H9 (cell line): ENCODE measurements at regions not wholly inside any gene's neighbourhood (a gene's known extent, or its start where the extent isn't known, plus 50 kb on each side); places are given as distances from the start of the nearest gene placed in this dataset.

ENCODE experiments used
- DNase-seq: peaks from one replicate; pipeline ENCODE4 v3.0.0-alpha.2; 2017
- H2AFZ ChIP-seq: one replicate; pipeline ENCODE4 v1.6.1; 2013; ENCODE audit warnings: mild to moderate bottlenecking, low read length, control low read depth, moderate library complexity
- H2AK5ac ChIP-seq: 2 replicates; pipeline ENCODE4 v1.6.1; 2013; ENCODE audit warnings: low read length, control low read depth, mixed read lengths; ENCODE audit not compliant: insufficient read length
- H2BK120ac ChIP-seq: one replicate; pipeline ENCODE4 v1.6.1; 2013; ENCODE audit warnings: low read depth, mild to moderate bottlenecking, low read length, control low read depth, inconsistent platforms; ENCODE audit not compliant: poor library complexity, severe bottlenecking
- H2BK12ac ChIP-seq: 2 replicates; pipeline ENCODE4 v1.6.1; 2013; ENCODE audit warnings: low read length, control low read depth, mixed read lengths, low read depth; ENCODE audit not compliant: insufficient read length
- H2BK15ac ChIP-seq: 2 replicates; pipeline ENCODE4 v1.6.1; 2013; ENCODE audit warnings: low read depth, low read length, control low read depth
- H2BK20ac ChIP-seq: one replicate; pipeline ENCODE4 v1.6.1; 2013; ENCODE audit warnings: low read depth, mild to moderate bottlenecking, low read length, control low read depth, inconsistent platforms; ENCODE audit not compliant: poor library complexity, severe bottlenecking
- H2BK5ac ChIP-seq: 2 replicates; pipeline ENCODE4 v1.6.1; 2013; ENCODE audit warnings: low read length, control low read depth, mixed read lengths; ENCODE audit not compliant: insufficient read length
- H3K14ac ChIP-seq: 2 replicates; pipeline ENCODE4 v1.6.1; 2013; ENCODE audit warnings: low read length, control low read depth; ENCODE audit not compliant: insufficient read depth
- H3K18ac ChIP-seq: 2 replicates; pipeline ENCODE4 v1.6.1; 2013; ENCODE audit warnings: low read depth, mild to moderate bottlenecking, mixed read lengths, low read length, control low read depth; ENCODE audit not compliant: insufficient read length
- H3K23ac ChIP-seq: 2 replicates; pipeline ENCODE4 v1.6.1; 2013; ENCODE audit warnings: low read length, control low read depth, mixed read lengths, low read depth; ENCODE audit not compliant: insufficient read length
- H3K23me2 ChIP-seq: 2 replicates; pipeline ENCODE4 v1.6.1; 2013; ENCODE audit warnings: low read depth, mild to moderate bottlenecking, mixed read lengths, low read length, control low read depth; ENCODE audit not compliant: insufficient read length, poor library complexity, severe bottlenecking
- H3K27ac ChIP-seq: 2 replicates; pipeline ENCODE4 v1.5.1; 2013; ENCODE audit warnings: low read length, control low read depth, mixed read lengths, low read depth; ENCODE audit not compliant: insufficient read length
- H3K27me3 ChIP-seq: 2 replicates; pipeline ENCODE4 v1.6.1; 2013; ENCODE audit warnings: low read length, control low read depth, inconsistent platforms; ENCODE audit not compliant: insufficient read depth
- H3K4ac ChIP-seq: 2 replicates; pipeline ENCODE4 v1.6.1; 2013; ENCODE audit warnings: low read depth, mild to moderate bottlenecking, control low read depth, inconsistent platforms, low read length, moderate library complexity
- H3K4me1 ChIP-seq: 2 replicates; pipeline ENCODE4 v1.6.1; 2013; ENCODE audit warnings: low read length, control low read depth, inconsistent platforms; ENCODE audit not compliant: insufficient read depth
- H3K4me2 ChIP-seq: 2 replicates; pipeline ENCODE4 v1.6.1; 2013; ENCODE audit warnings: low read length, control low read depth, mixed read lengths; ENCODE audit not compliant: insufficient read length, insufficient read depth
- H3K56ac ChIP-seq: 2 replicates; pipeline ENCODE4 v1.6.1; 2013; ENCODE audit warnings: low read depth, mild to moderate bottlenecking, mixed read lengths, low read length, control low read depth; ENCODE audit not compliant: insufficient read length
- H3K79me1 ChIP-seq: 2 replicates; pipeline ENCODE4 v1.6.1; 2013; ENCODE audit warnings: low read depth, mild to moderate bottlenecking, moderate library complexity, low read length, control low read depth, inconsistent platforms; ENCODE audit not compliant: insufficient read depth, poor library complexity, severe bottlenecking
- H3K79me2 ChIP-seq: 2 replicates; pipeline ENCODE4 v1.6.1; 2013; ENCODE audit warnings: low read length, control low read depth, inconsistent platforms; ENCODE audit not compliant: insufficient read depth
- H3K9ac ChIP-seq: 2 replicates; pipeline ENCODE4 v1.6.1; 2013; ENCODE audit warnings: low read length, control low read depth, mixed read lengths; ENCODE audit not compliant: insufficient read length; ENCODE audit errors: extremely low read depth
- H3K9me3 ChIP-seq: one replicate; pipeline ENCODE4 v1.6.1; 2013; ENCODE audit warnings: low read depth, low read length, inconsistent platforms; ENCODE audit not compliant: control insufficient read depth
- H3T11ph ChIP-seq: one replicate; pipeline ENCODE4 v1.6.1; 2013; ENCODE audit warnings: mild to moderate bottlenecking, low read length, control low read depth, inconsistent platforms
- H4K20me1 ChIP-seq: one replicate; pipeline ENCODE4 v1.6.1; 2013; ENCODE audit not compliant: control insufficient read depth, insufficient read length, insufficient read depth
- H4K5ac ChIP-seq: 2 replicates; pipeline ENCODE4 v1.6.1; 2013; ENCODE audit warnings: low read depth, mild to moderate bottlenecking, mixed read lengths, low read length, control low read depth; ENCODE audit not compliant: insufficient read length
- H4K8ac ChIP-seq: replicated peaks from 2 replicates; pipeline ENCODE4 v1.6.1; 2013; ENCODE audit warnings: low read length, control low read depth, mixed read lengths, low read depth; ENCODE audit not compliant: insufficient read length
- H4K91ac ChIP-seq: 2 replicates; pipeline ENCODE4 v1.6.1; 2013; ENCODE audit warnings: low read depth, mild to moderate bottlenecking, moderate library complexity, mixed read lengths, low read length, control low read depth; ENCODE audit not compliant: insufficient read length
- H3K27ac Mint-ChIP-seq, 3 experiments: 2 replicates in 2 of 3; 3 replicates in 1 of 3; pipeline ENCODE4 v1.8.0; 2020 to 2021; ENCODE audit warnings: mixed read lengths in 3 of 3, mild to moderate bottlenecking in 1 of 3, moderate library complexity in 1 of 3
- H3K27me3 Mint-ChIP-seq: 2 replicates; pipeline ENCODE4 v1.8.0; 2021; ENCODE audit warnings: low read depth, mild to moderate bottlenecking, moderate library complexity, mixed read lengths
- H3K36me3 Mint-ChIP-seq, 3 experiments: 2 replicates in 2 of 3; 3 replicates in 1 of 3; pipeline ENCODE4 v1.8.0; 2020 to 2021; ENCODE audit warnings: low read depth in 3 of 3, mixed read lengths in 3 of 3; ENCODE audit not compliant: insufficient read depth in 1 of 3
- H3K4me1 Mint-ChIP-seq, 2 experiments: 2 replicates each; pipeline ENCODE4 v1.8.0; 2020; ENCODE audit warnings: mixed read lengths in 2 of 2
- H3K4me3 Mint-ChIP-seq, 2 experiments: 2 replicates in 1 of 2; 3 replicates in 1 of 2; pipeline ENCODE4 v1.8.0; 2020 to 2021; ENCODE audit warnings: mild to moderate bottlenecking in 2 of 2, mixed read lengths in 2 of 2, moderate library complexity in 1 of 2
- H3K9me3 Mint-ChIP-seq, 2 experiments: 2 replicates in 1 of 2; 3 replicates in 1 of 2; pipeline ENCODE4 v1.8.0; 2020; ENCODE audit warnings: mild to moderate bottlenecking in 2 of 2, mixed read lengths in 2 of 2, moderate library complexity in 1 of 2
- WGBS: extraction: QIAGEN DNeasy Blood & Tissue Kit; methylation state at CpG from one replicate; pipeline ENCODE4 v1.1.7; 2013; ENCODE audit warnings: missing lambda C conversion rate, low lambda C conversion rate, mixed read lengths; ENCODE audit not compliant: insufficient read length; ENCODE audit errors: extremely low coverage; 5-methylcytosine and 5-hydroxymethylcytosine counted together
- TF ChIP-seq, protein P1 (sequence below): fragments of 200-600 bp; sonication (generic); conservative IDR thresholded peaks from 3 replicates; pipeline ENCODE4 v1.8.0; 2021; ENCODE audit warnings: antibody characterized with exemption, mild to moderate bottlenecking

DNA sequence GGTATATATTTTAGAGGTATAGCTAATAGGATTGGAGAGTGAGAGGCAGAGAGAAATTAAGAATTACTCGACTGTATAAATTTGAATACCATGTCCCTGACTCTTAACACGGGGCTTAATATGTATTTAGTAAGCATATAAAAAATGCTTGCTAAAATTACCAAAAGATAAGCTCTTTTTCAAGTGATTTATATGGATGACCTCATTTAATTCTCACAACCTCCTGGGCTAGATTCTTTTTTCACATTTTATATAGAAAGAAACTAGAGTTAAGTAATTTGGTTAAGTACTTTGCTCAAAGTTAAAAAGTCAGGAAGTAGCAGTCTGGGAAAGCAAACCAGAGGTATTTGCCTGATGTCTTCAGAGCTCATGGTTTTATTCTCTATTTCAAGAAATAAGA, 963.5 kb upstream of the SOX9 start:
- Histone ChIP-seq H3K27me3 (no peaks in the 10 kb centered on the region), H3K56ac (no peak overlapping the region), H3K27ac (no peak overlapping the region), H2BK120ac (no peak overlapping the region), H2BK12ac (no peak overlapping the region), H3K23me2 (no peaks in the 10 kb centered on the region), H2AFZ (no peak overlapping the region), H4K20me1 (no peaks in the 10 kb centered on the region), H2BK5ac (no peak overlapping the region), H3K4ac (no peak overlapping the region), H3K9me3 (no peaks in the 10 kb centered on the region), H2BK20ac (no peak overlapping the region), H4K5ac (no peak overlapping the region), H3K4me1 (no peaks in the 10 kb centered on the region), H3K14ac (no peak overlapping the region), H3K79me1 (no peaks in the 10 kb centered on the region), H3K79me2 (no peaks in the 10 kb centered on the region), H3T11ph (no peak overlapping the region), H2BK15ac (no peak overlapping the region), H3K4me2 (no peak overlapping the region), H3K23ac (no peak overlapping the region), H3K9ac (no peak overlapping the region), H4K91ac (no peak overlapping the region), H4K8ac (no peak overlapping the region), H2AK5ac (no peak overlapping the region), H3K18ac (no peak overlapping the region)
- Mint-ChIP-seq H3K27ac (no peak overlapping the region), H3K4me1 (peaks cover 0 to 3% of the 10 kb centered on the region in 2 experiments; a peak in 1 of 4 replicates), H3K27me3 (no peaks in the 10 kb centered on the region), H3K36me3 (no peaks in the 10 kb centered on the region), H3K9me3 (no peaks in the 10 kb centered on the region), H3K4me3 (no peak overlapping the region)
- TF ChIP-seq, protein P1, sequence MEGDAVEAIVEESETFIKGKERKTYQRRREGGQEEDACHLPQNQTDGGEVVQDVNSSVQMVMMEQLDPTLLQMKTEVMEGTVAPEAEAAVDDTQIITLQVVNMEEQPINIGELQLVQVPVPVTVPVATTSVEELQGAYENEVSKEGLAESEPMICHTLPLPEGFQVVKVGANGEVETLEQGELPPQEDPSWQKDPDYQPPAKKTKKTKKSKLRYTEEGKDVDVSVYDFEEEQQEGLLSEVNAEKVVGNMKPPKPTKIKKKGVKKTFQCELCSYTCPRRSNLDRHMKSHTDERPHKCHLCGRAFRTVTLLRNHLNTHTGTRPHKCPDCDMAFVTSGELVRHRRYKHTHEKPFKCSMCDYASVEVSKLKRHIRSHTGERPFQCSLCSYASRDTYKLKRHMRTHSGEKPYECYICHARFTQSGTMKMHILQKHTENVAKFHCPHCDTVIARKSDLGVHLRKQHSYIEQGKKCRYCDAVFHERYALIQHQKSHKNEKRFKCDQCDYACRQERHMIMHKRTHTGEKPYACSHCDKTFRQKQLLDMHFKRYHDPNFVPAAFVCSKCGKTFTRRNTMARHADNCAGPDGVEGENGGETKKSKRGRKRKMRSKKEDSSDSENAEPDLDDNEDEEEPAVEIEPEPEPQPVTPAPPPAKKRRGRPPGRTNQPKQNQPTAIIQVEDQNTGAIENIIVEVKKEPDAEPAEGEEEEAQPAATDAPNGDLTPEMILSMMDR = no peak
- WGBS = no CpG with 5 or more reads among the region's 2 CpGs
- DNase-seq = no peak
